GM21786 (cell line): ENCODE measurements at regions not wholly inside any gene's neighbourhood (a gene's known extent, or its start where the extent isn't known, plus 50 kb on each side); places are given as distances from the start of the nearest gene placed in this dataset.

Experiments
- ATAC-seq: cut with Tn5 transposase; IDR thresholded peaks from one replicate; pipeline ENCODE4 v1.9.1; 2021; ENCODE audit not compliant: unreplicated experiment

DNA sequence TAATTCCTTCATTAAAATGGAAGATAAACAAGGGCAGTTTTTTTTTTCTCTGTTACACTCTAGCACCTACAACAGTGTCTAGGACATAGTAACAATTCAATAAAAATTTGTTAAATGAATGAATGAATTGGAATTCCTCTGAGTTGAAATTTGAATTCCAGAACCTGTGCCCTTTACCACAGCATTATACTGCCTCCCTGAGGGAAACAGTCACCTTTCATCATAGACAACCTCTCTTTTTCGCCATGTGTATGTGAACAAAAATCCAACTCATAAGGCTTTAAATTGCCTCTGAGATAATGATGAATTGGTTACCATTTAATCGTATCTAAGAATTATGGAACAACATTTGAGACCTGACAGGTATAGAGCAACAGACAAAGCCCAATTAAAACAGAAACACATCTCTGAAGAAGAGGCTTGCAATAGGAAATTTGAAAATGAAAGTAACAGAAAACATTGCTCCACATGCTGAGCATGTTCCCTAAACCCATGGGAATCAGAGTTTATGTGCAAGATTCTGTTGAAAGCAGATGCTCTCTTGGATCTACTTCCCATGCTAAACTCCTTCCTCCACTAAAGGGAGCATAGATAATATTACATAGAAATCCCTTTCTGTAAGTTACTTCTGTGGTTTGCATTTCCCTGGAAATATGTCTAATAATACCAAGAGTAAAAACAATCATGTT lies 657.8 kb downstream of the GALC start:
- ATAC-seq: no peak

DNA sequence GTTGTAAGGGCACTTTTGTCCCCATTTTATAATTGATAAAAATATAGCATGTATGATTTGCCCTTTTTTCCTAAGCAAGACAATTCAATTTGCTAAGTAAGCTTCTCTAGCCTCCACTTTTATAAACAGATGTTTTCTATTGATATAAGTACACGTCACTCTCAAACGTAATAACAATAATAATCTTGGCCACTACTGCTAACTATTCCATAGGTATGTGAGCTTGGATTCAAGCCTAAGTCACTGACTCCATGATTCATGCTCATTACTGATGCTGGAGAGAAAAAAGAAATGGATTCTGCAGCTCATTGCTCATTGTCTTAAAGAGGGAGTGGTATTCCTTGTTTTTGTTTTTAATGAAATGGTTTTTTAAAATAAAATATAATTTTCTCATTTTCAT lies 661.0 kb downstream of the GALC start:
- no peak for ATAC-seq

DNA sequence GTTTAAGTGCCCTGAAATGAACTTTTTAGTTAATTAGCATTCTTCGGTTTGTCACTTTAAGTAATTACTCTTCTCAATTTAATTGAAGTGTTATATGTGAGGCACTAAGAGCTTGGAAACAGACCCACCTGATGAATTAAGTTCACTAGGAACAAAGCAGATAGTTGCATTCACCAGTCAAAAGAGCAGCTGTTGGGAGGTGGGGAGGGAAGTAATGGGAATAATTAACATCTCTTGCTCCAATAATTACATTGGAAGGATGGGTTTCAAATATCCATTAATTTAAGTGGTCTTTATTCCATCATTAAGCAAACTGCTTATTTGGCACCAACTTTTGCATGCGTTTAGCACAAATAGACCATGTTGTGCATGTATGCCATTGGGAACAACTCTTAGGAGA lies 667.2 kb downstream of the GALC start:
- no peak for ATAC-seq

- no peak for ATAC-seq
Measured at GRCh38 chr14:87323191-87323590, 669.8 kb downstream of the GALC start.

DNA sequence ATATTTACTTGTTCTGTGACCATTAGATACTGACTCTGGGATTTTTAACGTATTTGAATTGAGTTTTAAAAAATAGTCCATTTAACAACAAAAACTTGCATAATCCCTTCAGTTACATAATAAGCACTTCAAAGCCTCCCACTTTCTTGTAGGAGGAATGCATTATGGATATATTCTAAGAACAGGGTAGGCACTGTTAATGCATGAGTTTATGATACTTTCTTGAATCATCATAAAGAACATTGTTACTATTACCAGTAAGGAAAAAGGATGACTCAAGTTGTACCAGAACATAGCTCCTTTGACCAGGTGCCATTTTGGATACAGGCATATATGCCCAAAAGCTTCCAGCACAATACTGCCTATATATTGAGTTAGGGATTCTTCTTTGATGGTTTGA lies 671.4 kb downstream of the GALC start:
- ATAC-seq: no peak

DNA sequence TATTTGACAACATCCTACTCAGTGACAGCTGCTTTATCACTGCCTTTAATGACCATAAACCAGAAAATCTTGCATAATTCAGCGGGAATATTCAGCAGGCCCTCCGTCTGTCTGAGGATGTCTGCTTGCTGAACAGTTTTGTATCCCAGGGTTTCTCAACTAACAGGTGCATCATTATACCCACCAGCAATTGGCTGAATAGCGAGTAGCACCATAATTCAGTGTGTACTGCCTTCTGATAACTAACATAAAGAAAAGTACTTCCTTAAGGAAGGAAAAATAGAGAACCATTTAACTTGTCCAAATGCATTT lies 680.1 kb downstream of the GALC start:
- ATAC-seq: no peak

DNA sequence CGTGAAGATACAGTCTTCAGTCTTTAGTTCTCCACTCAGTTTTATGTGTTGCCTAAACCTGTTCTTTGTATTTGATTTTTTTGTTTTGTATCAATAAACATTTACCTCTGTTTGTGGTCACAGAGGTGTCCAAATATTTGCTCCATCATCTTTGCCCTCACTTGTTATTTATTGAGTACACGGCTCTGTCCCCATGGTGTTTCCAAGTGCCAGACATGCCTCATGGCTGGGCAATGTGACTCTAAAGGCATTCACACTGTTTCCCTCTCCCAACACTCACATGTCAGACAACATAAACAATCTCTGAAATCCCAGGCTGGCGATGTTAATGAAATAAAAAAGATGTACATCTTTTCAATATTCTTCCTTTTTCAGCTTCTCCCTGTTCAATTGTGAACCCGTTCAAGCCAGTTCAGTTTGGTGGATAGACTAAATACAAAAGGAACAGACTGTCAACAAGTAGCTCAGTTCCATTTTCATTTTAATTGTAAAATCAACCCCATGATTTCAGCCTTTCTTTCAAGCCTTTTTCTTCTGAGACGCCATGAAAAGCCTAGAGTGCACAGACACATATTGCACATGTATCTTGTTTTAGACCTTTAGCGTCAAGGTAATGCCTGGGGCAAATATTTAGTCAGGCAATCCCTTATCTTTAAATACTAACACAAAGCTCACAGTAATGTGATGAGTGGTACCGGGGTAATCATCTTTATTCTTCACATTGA lies 680.7 kb downstream of the GALC start:
- ATAC-seq: no peak

- no peak for ATAC-seq
Measured at GRCh38 chr14:87309557-87309956, 683.4 kb downstream of the GALC start.

DNA sequence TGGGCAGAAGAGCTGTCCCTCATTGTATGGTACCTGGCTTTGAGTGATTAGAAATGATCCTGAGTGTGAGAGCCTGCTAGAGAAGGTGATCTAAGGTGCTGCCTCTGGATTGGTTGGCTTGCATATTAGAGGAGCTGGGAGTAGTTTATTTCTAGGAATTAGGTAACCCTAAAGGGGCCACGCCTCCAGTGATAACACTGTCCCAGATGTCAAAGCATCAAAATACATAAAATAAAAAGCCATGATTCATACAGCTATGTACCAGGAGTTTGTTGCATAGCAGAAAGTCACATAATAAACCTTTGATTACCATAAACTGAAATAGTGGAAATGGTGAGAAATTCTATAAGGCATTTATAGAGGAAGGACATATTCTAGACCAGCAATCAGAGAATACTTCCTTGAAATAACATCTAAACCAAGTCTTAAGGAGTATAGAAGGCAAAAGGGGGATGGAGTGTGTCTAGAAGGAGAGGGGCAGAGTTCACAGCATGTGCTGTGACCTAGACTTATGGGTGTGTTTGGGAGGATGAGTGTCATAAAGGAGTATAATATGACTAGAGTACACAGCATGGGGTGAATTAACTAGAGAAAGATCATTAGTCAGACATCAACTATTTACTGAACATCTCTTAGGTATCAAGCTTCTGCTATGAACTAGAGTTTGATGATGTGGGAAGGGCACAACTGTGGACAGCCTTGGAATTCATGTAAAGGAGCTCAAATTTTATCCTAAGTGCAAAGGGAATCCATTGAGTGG lies 686.4 kb downstream of the GALC start:
- no peak for ATAC-seq

- no peak for ATAC-seq
Measured at GRCh38 chr14:87305345-87305744, 687.6 kb downstream of the GALC start.

GRCh38 chr14:87304404-87304803 lies 688.6 kb downstream of the GALC start:
- ATAC-seq: no peak

DNA sequence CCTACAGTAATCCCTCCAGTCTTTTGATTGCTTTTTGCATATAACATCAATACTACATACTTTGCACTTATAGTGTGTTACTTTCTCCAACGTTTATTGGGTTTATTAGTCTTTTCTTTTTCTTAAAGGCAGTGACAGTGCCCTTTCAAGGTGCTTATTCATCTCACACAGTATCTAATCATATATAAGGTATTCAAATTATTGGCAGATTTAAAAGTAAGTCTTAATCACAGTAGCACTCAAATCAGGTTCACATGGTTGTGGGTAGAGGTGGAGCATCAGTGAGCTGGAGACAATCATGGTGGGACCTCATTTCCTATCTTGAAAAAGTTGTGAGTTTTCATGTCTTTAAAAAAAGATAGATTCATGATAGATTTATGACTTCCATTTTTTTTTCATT lies 706.2 kb downstream of the GALC start:
- no peak for ATAC-seq

- ATAC-seq: no peak
Measured at GRCh38 chr14:87286191-87286590, 706.8 kb downstream of the GALC start.

DNA sequence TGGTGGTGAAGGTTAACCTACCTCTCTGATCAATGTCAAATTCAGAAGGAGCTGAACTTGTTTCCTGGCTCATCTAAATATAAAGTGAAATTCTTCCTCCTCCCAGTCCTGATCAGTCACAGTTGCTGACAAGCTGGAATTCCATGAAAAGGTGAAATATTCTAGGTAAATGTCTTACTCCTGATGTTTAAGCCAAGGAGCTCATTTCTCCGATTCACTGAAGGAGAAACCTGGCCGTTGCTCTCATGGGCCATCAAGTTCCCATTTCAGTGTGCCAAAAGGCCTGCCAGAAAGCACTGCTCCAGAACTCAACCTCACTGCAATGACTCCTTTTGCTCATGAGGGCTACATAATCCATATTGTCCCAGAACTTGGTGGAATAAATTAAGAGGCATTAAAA lies 707.5 kb downstream of the GALC start:
- ATAC-seq: no peak

DNA sequence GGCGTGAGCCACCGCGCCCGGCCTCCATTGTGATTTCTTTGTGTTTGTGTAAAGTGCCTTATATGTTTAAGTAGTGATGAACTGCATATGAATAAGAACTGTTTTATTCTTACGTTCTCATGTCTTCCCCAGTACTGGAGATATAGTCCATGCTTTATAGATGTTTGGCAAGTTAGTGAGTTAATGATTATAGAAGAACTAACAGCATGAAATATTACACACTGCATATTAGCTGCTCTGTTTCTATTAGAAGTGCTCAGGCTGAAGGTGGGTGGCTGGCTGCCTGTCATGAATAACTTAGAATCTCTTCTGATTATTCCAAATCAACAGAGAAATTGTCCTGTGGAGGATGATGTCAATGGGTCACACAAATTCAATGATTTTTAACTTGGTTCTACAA lies 709.4 kb downstream of the GALC start:
- ATAC-seq: no peak

DNA sequence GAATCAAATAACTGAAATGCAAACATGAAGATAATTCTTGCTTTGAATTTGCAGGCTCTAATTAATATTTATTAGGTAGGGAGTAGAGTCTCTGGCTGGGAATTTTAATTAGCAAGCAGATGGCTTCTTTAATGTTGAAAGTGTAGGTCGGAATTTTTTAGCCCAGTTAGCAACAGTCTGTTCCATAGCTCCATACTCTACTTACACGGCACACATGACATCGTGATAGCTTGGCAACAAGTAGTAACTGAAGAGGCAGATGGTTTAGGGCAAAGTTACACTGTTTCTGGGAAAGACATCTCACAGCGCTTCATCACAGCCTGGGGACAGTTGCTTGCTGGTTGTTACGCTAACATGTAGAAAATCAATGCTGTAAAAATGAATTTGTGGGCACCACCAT lies 710.7 kb downstream of the GALC start:
- no peak for ATAC-seq

- no peak for ATAC-seq
Measured at GRCh38 chr14:87278415-87278814, 714.6 kb downstream of the GALC start.

GRCh38 chr14:87271331-87271730 lies 721.7 kb downstream of the GALC start:
- ATAC-seq: no peak

DNA sequence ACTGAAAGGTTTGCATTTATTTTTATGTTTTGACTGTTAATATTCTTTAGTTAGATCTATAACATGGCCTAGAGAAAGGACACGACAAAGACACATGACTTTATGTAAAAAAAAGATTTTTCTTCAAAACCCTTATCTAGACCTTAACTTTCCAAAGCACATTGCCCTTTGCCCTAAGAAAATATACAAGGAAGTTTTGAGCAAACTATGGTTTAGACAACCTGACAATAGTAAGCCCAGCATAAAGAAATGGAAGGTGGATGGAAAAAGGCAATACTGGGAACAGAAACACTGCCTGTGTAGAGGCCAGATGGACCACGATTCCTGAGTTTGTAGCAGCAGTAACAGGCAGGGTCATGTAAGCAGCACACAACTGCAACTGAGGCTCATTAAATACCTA lies 724.0 kb downstream of the GALC start:
- no peak for ATAC-seq

DNA sequence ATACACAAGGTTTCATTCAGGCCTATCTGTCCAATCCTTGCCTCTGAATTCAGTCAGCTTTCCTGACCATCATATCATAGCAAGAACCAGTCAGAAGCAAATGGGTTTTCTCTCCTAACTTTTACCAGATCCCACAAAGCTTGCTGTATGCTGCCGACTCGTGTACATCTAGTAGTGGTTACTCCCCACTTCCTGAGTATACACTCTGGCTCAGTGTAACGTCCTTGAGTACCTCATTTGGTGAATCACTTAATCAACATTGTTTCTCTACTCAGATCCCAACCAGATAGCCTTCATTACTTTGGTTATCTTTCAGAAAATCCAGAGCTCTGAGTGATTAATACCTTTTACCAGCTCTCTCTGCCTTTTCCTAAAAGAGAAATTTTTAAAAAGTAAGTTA lies 728.2 kb downstream of the GALC start:
- no peak for ATAC-seq

DNA sequence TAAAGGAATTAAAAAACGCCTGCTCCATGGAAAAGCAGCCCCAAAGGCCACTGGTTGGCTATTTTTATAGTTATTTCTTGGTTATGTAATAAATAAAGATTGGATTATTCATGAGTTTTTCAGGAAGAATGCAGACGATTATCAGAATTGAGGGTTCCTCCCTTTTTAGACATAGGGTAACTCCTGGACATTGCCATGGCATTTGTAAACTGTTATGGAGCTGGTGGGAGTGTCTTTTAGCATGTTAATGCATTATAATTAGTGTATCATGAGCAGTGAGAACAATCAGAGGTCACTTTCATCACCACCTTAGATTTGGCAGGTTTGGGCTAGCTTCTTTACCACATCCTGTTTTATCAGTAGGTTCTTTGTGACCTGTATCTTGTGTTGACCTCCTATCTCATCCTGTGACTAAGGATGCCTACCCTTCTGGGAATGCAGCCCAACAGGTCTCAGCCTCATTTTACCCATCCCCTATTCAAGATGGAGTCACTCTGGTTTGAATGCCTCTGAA lies 728.7 kb downstream of the GALC start:
- ATAC-seq: no peak

DNA sequence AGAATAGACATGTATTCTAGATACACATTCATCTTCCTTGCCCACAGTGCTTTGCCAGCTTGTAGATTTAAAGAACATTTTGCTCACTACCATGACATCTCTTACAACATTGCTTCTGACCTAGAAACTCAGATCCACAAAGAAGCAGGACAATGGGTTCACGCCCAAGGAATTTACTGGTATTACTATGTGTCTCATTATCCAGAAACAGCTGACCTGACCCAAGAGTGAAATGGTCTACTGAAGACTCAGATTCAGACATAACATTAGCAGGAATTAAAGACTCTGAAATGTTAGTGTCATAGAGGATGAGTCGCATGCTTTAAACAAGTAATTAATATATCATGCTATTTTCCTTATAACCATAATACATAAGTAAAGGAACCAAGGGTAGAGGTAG lies 731.4 kb downstream of the GALC start:
- no peak for ATAC-seq
